SU-DHL-6 (cell line): ENCODE measurements at regions not wholly inside any gene's neighbourhood (a gene's known extent, or its start where the extent isn't known, plus 50 kb on each side); places are given as distances from the start of the nearest gene placed in this dataset.

ENCODE experiments used
- EZH2phosphoT487 ChIP-seq: fragments of 200-600 bp; sonication (generic), shearing (Covaris generic); conservative IDR thresholded peaks from 2 replicates; pipeline ENCODE4 v1.6.1; 2018; ENCODE audit warnings: mild to moderate bottlenecking, antibody characterized with exemption, low read length, moderate library complexity, mixed read lengths
- TF ChIP-seq, protein P1 (sequence below): fragments of 200-600 bp; sonication (generic); IDR thresholded peaks from one replicate; pipeline ENCODE4 v1.5.1; 2017; ENCODE audit warnings: antibody characterized with exemption, mild to moderate bottlenecking, low read length, moderate library complexity; ENCODE audit not compliant: insufficient read depth, poor library complexity, severe bottlenecking

DNA sequence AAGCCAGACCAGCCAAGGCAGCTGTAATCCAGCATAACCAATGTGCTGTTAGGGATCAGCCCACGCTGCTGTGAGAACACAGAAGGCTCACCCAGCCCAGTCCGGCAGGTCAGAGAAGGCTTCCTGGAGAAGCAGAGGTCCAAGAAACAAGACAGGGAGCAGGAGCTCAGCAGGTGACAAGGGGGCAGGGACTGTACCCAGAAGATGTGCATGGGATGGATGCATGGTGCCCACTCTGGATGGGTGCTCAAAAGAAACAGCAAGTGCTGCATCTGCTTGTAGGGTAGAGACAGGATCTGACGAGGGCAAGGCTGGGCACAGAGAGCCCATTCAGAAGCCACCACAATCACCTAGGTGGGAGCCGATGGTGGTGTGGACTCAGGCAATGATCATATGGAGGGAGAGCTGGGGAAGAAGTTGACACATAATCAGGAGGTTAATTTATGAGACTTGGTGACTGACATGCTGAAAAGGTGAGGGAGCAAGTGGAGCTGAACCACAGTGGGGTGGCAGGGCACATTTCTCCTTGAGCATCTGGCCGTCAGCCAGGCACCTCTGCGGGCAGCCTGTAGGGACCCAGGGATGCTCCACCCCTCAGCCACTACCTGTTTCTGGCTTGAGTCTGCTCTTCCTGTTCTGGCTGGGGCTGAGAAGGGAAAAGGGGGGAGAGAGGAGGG is 102.3 kb upstream of the DRD2 start:
- TF ChIP-seq, protein P1, sequence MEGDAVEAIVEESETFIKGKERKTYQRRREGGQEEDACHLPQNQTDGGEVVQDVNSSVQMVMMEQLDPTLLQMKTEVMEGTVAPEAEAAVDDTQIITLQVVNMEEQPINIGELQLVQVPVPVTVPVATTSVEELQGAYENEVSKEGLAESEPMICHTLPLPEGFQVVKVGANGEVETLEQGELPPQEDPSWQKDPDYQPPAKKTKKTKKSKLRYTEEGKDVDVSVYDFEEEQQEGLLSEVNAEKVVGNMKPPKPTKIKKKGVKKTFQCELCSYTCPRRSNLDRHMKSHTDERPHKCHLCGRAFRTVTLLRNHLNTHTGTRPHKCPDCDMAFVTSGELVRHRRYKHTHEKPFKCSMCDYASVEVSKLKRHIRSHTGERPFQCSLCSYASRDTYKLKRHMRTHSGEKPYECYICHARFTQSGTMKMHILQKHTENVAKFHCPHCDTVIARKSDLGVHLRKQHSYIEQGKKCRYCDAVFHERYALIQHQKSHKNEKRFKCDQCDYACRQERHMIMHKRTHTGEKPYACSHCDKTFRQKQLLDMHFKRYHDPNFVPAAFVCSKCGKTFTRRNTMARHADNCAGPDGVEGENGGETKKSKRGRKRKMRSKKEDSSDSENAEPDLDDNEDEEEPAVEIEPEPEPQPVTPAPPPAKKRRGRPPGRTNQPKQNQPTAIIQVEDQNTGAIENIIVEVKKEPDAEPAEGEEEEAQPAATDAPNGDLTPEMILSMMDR = no peak
- no peak for TF ChIP-seq EZH2phosphoT487
